ENCODE measurements at regions not wholly inside any gene's neighbourhood (a gene's known extent, or its start where the extent isn't known, plus 50 kb on each side); places are given as distances from the start of the nearest gene placed in this dataset.

DNA sequence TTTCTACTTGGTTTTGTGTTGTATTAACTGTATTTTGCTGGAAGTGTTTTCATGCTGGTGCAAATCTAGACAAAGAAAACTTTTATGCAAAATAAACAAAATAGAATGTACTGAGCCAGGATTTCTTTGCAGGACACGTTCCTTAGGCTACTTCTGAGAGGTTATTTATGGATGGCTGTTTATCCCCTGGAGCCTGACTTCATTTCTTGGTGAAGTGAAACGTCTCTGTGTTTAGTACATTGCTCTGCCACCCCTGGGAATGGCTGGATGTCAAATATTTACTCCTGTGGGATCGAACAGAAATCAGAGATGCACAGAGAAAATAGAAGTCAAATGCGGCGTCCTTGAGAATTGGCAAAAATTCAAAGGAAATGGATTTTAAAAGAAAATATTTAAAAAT, 327.1 kb upstream of the MPDZ start:
- Histone ChIP-seq H3K27ac (ENCODE audit: extremely low read depth, low read depth, low read length) (no peak overlapping the region), H3K4me3 (no peak overlapping the region), H3K36me3 (ENCODE audit: control insufficient read depth, insufficient read depth, low read length) (no peaks in the 10 kb centered on the region), H3K4me1 (replicated peaks in 1 of 2; ENCODE audit: control insufficient read depth in 2 of 2, insufficient read depth in 2 of 2, low read length in 2 of 2) (no peaks in the 10 kb centered on the region), H4K20me1 (replicated peaks; ENCODE audit: control insufficient read depth, insufficient read depth, low read length) (no peaks in the 10 kb centered on the region), H3K9me1 (ENCODE audit: control insufficient read depth, insufficient read depth, low read length) (no peaks in the 10 kb centered on the region), H3K9ac (ENCODE audit: insufficient read depth in 1 of 2, low read depth in 2 of 2, low read length in 2 of 2) (no peak overlapping the region), H3K27me3 (ENCODE audit: control insufficient read depth in 2 of 2, insufficient read depth in 2 of 2, low read length in 2 of 2) (no peaks in the 10 kb centered on the region), H2AFZ (ENCODE audit: low read depth, low read length) (no peak overlapping the region), H3K79me2 (ENCODE audit: control insufficient read depth, insufficient read depth, low read length) (no peaks in the 10 kb centered on the region), H3K4me2 (ENCODE audit: insufficient read depth, low read length) (no peak overlapping the region), H3K9me3 (replicated peaks; ENCODE audit: control insufficient read depth, insufficient read depth, low read depth, low read length) (no peaks in the 10 kb centered on the region)
- ChIA-PET POLR2A (no interaction called here), CTCF (ENCODE audit: low intra/inter-chr PET ratio) (no interaction called here)
- ATAC-seq, result no peak
- TF ChIP-seq ZNF41 (CRISPR knock-in tag; conservative IDR thresholded peaks at IDR 0.05) (no peak), ZNF707 (CRISPR knock-in tag; conservative IDR thresholded peaks at IDR 0.05) (no peak), ZNF780A (CRISPR knock-in tag; IDR thresholded peaks at IDR 0.05) (no peak), SMAD2 (IDR thresholded peaks at IDR 0.05; ENCODE audit: low read depth, low read length) (no peak), ZNF695 (CRISPR knock-in tag; IDR thresholded peaks at IDR 0.05) (no peak), TGIF2 (CRISPR knock-in tag; IDR thresholded peaks at IDR 0.05) (no peak), SIRT6 (IDR thresholded peaks at IDR 0.05; ENCODE audit: low read depth, low read length) (no peak), CREBBP (IDR thresholded peaks at IDR 0.05; ENCODE audit: low read depth, low read length) (no peak), ZNF263 (CRISPR knock-in tag; IDR thresholded peaks at IDR 0.05; ENCODE audit: borderline replicate concordance) (no peak), NELFE (IDR thresholded peaks at IDR 0.05; ENCODE audit: insufficient read depth, insufficient read length) (no peak), ZNF668 (CRISPR knock-in tag; IDR thresholded peaks at IDR 0.05) (no peak), COPS2 (conservative IDR thresholded peaks at IDR 0.05) (no peak), ELF1 (tag; IDR thresholded peaks at IDR 0.05) (no peak), ZFPM2 (CRISPR knock-in tag; IDR thresholded peaks at IDR 0.05) (no peak)
- TF ChIP-seq, protein P1, sequence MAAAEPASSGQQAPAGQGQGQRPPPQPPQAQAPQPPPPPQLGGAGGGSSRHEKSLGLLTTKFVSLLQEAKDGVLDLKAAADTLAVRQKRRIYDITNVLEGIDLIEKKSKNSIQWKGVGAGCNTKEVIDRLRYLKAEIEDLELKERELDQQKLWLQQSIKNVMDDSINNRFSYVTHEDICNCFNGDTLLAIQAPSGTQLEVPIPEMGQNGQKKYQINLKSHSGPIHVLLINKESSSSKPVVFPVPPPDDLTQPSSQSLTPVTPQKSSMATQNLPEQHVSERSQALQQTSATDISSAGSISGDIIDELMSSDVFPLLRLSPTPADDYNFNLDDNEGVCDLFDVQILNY (CRISPR knock-in tag; IDR thresholded peaks at IDR 0.05), result no peak
- TF ChIP-seq, protein P2, sequence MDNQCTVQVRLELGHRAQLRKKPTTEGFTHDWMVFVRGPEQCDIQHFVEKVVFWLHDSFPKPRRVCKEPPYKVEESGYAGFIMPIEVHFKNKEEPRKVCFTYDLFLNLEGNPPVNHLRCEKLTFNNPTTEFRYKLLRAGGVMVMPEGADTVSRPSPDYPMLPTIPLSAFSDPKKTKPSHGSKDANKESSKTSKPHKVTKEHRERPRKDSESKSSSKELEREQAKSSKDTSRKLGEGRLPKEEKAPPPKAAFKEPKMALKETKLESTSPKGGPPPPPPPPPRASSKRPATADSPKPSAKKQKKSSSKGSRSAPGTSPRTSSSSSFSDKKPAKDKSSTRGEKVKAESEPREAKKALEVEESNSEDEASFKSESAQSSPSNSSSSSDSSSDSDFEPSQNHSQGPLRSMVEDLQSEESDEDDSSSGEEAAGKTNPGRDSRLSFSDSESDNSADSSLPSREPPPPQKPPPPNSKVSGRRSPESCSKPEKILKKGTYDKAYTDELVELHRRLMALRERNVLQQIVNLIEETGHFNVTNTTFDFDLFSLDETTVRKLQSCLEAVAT (IDR thresholded peaks at IDR 0.05), result no peak
- TF ChIP-seq, protein P3, sequence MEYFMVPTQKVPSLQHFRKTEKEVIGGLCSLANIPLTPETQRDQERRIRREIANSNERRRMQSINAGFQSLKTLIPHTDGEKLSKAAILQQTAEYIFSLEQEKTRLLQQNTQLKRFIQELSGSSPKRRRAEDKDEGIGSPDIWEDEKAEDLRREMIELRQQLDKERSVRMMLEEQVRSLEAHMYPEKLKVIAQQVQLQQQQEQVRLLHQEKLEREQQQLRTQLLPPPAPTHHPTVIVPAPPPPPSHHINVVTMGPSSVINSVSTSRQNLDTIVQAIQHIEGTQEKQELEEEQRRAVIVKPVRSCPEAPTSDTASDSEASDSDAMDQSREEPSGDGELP (CRISPR knock-in tag; IDR thresholded peaks at IDR 0.05; ENCODE audit: borderline replicate concordance), result no peak
- DNase-seq (ENCODE audit: extremely low read depth in 1 of 4, low spot score in 3 of 4), result no peak
- intact Hi-C loops (cut with micrococcal nuclease) (no loop called here), in situ Hi-C loops (cut with MboI) (no loop called here)
- 3% methylated on average over 5 of the region's 5 CpGs for WGBS (ENCODE audit: insufficient coverage, low coverage, missing lambda C conversion rate)
- BruUV-seq (replicated peaks), result no TSS peak
- FAIRE-seq, result no peak

Data from K562 (cell line).